H1 (cell line): ENCODE measurements at regions not wholly inside any gene's neighbourhood (a gene's known extent, or its start where the extent isn't known, plus 50 kb on each side); places are given as distances from the start of the nearest gene placed in this dataset.

ENCODE experiments used
- CTCF ChIA-PET: fragments of 300-600 bp; sonication (Branson Sonifier 250); formaldehyde crosslinking; loops from one replicate; lab custom pipeline; 2021; ENCODE audit not compliant: partially characterized antibody; lab: Charles Lee
- POLR2A ChIA-PET: fragments of 300-600 bp; sonication (Branson Sonifier 250); formaldehyde crosslinking; loops from one replicate; lab custom pipeline; 2021; ENCODE audit warnings: inconsistent platforms; ENCODE audit not compliant: partially characterized antibody; lab: Charles Lee
- DNase-seq, 2 experiments: peaks; one replicate each; pipeline versions ENCODE4 v3.0.0 to v3.0.0-alpha.2; 2010 to 2022; ENCODE audit warnings: low spot score in 2 of 2, low read depth in 1 of 2, mixed read lengths in 1 of 2
- FAIRE-seq: peaks from 2 replicates; lab custom pipeline; 2011; peaks lifted over from hg19 to GRCh38; lab: Jason Lieb, UNC
- H2AFZ ChIP-seq: 2 replicates; pipeline ENCODE4 v1.8.1; 2012; ENCODE audit warnings: low read length, inconsistent platforms
- H2AK5ac ChIP-seq: 2 replicates; pipeline ENCODE4 v1.6.1; 2013; ENCODE audit warnings: low read depth, low read length
- H2BK120ac ChIP-seq: replicated peaks from 2 replicates; pipeline ENCODE3; 2013; ENCODE audit warnings: low read depth, low read length, inconsistent platforms
- H2BK12ac ChIP-seq: 2 replicates; pipeline ENCODE4 v1.6.1; 2013; ENCODE audit warnings: low read depth, low read length
- H2BK15ac ChIP-seq: 2 replicates; pipeline ENCODE4 v1.6.1; 2013; ENCODE audit warnings: low read length
- H2BK20ac ChIP-seq: 2 replicates; pipeline ENCODE4 v1.6.1; 2013; ENCODE audit warnings: low read length
- H2BK5ac ChIP-seq: 2 replicates; pipeline ENCODE4 v1.6.1; 2013; ENCODE audit warnings: low read depth, low read length
- H3K14ac ChIP-seq: 2 replicates; pipeline ENCODE4 v1.6.1; 2013; ENCODE audit warnings: inconsistent platforms; ENCODE audit not compliant: insufficient read length
- H3K18ac ChIP-seq: 2 replicates; pipeline ENCODE4 v1.6.1; 2013; ENCODE audit warnings: low read length; ENCODE audit errors: extremely low read depth
- H3K23ac ChIP-seq: 2 replicates; pipeline ENCODE4 v1.6.1; 2013; ENCODE audit warnings: inconsistent platforms; ENCODE audit not compliant: insufficient read length
- H3K23me2 ChIP-seq: 2 replicates; pipeline ENCODE4 v1.6.1; 2013; ENCODE audit warnings: low read depth, low read length
- H3K27ac ChIP-seq: 2 replicates; pipeline ENCODE4 v1.6.1; 2011; ENCODE audit warnings: low read depth, low read length, inconsistent platforms
- H3K27me3 ChIP-seq, 4 experiments: replicated peaks in 1 of 4; 1 replicate in 1 of 4; 2 replicates in 3 of 4; pipeline versions ENCODE4 v1.6.1 to v1.8.1; 2011 to 2013; ENCODE audit warnings: low read length in 3 of 4, mild to moderate bottlenecking in 3 of 4, inconsistent platforms in 2 of 4, mixed read lengths in 2 of 4, moderate library complexity in 1 of 4; ENCODE audit not compliant: control insufficient read depth in 3 of 4, insufficient read depth in 3 of 4; ENCODE audit errors: extremely low read depth in 1 of 4
- H3K36me3 ChIP-seq, 4 experiments: 2 replicates each; pipeline versions ENCODE4 v1.6.1 to v1.8.1; 2011 to 2013; ENCODE audit warnings: mild to moderate bottlenecking in 4 of 4, low read length in 3 of 4, moderate library complexity in 2 of 4, control low read depth in 1 of 4, inconsistent platforms in 1 of 4; ENCODE audit not compliant: insufficient read depth in 4 of 4, control insufficient read depth in 2 of 4
- H3K4ac ChIP-seq: replicated peaks from 2 replicates; pipeline ENCODE3; 2013; ENCODE audit warnings: low read length, low read depth, mixed read lengths, inconsistent platforms; ENCODE audit not compliant: insufficient read length
- H3K4me1 ChIP-seq, 4 experiments: replicated peaks in 1 of 4; 1 replicate in 1 of 4; 2 replicates in 3 of 4; pipeline versions ENCODE4 v1.6.1 to v1.8.1; 2011 to 2013; ENCODE audit warnings: low read length in 3 of 4, inconsistent platforms in 2 of 4, mixed read lengths in 1 of 4; ENCODE audit not compliant: insufficient read depth in 4 of 4, control insufficient read depth in 3 of 4
- H3K4me2 ChIP-seq, 2 experiments: 2 replicates each; pipeline versions ENCODE4 v1.6.1 to v1.8.1; 2011 to 2013; ENCODE audit warnings: low read depth in 2 of 2, low read length in 2 of 2, control low read depth in 1 of 2, inconsistent platforms in 1 of 2, mild to moderate bottlenecking in 1 of 2; ENCODE audit not compliant: insufficient read depth in 1 of 2
- H3K4me3 ChIP-seq, 4 experiments: fragments of 200-600, 300-600 bp in 1 of 4; sonication (generic), shearing (Covaris generic), sonication (Bioruptor Twin) in 1 of 4; 2 replicates each; pipeline versions ENCODE4 v1.5.1 to v1.8.1; 2011 to 2016; ENCODE audit warnings: low read length in 4 of 4, low read depth in 3 of 4, control low read depth in 2 of 4, inconsistent platforms in 2 of 4, mild to moderate bottlenecking in 2 of 4, mixed read lengths in 1 of 4, moderate library complexity in 1 of 4; ENCODE audit not compliant: insufficient read depth in 2 of 4; ENCODE audit errors: extremely low read depth in 1 of 4
- H3K56ac ChIP-seq: replicated peaks from 2 replicates; pipeline ENCODE3; 2013; ENCODE audit warnings: low read depth, mild to moderate bottlenecking, mixed read lengths, low read length, inconsistent platforms; ENCODE audit not compliant: insufficient read length
- H3K79me1 ChIP-seq: 2 replicates; pipeline ENCODE4 v1.6.1; 2013; ENCODE audit warnings: low read depth, low read length, control low read depth
- H3K79me2 ChIP-seq, 2 experiments: 2 replicates each; pipeline versions ENCODE4 v1.6.1 to v1.8.1; 2012 to 2013; ENCODE audit warnings: low read length in 2 of 2, mild to moderate bottlenecking in 2 of 2, inconsistent platforms in 1 of 2; ENCODE audit not compliant: insufficient read depth in 2 of 2, control insufficient read depth in 1 of 2
- H3K9ac ChIP-seq, 4 experiments: replicated peaks in 1 of 4; 1 replicate in 1 of 4; 2 replicates in 3 of 4; pipeline versions ENCODE4 v1.6.1 to v1.8.1; 2011 to 2013; ENCODE audit warnings: low read depth in 3 of 4, low read length in 3 of 4, control low read depth in 2 of 4, mild to moderate bottlenecking in 2 of 4, moderate library complexity in 2 of 4, inconsistent platforms in 1 of 4; ENCODE audit errors: extremely low read depth in 1 of 4
- H3K9me3 ChIP-seq, 2 experiments: 2 replicates each; pipeline versions ENCODE4 v1.6.1 to v1.8.1; 2012 to 2013; ENCODE audit warnings: mild to moderate bottlenecking in 2 of 2, moderate library complexity in 2 of 2, control low read depth in 1 of 2, inconsistent platforms in 1 of 2, low read depth in 1 of 2, low read length in 1 of 2, mixed read lengths in 1 of 2; ENCODE audit not compliant: insufficient read depth in 2 of 2
- H4K20me1 ChIP-seq, 2 experiments: replicated peaks in 1 of 2; 2 replicates each; pipeline versions ENCODE3 to v1.8.1; 2011 to 2013; ENCODE audit warnings: inconsistent platforms in 2 of 2, low read length in 2 of 2, mild to moderate bottlenecking in 1 of 2; ENCODE audit not compliant: insufficient read depth in 2 of 2, control insufficient read depth in 1 of 2
- H4K5ac ChIP-seq: 2 replicates; pipeline ENCODE4 v1.6.1; 2013; ENCODE audit warnings: low read length, low read depth, mixed read lengths, inconsistent platforms; ENCODE audit not compliant: insufficient read length
- H4K8ac ChIP-seq: 2 replicates; pipeline ENCODE4 v1.8.0; 2013; ENCODE audit warnings: mild to moderate bottlenecking, moderate library complexity, low read length, inconsistent platforms; ENCODE audit not compliant: insufficient read depth; ENCODE audit errors: extremely low read depth
- H4K91ac ChIP-seq: replicated peaks from 2 replicates; pipeline ENCODE3; 2013; ENCODE audit warnings: low read length, mixed read lengths, inconsistent platforms; ENCODE audit not compliant: insufficient read length
- CHD2 ChIP-seq: IDR thresholded peaks from 2 replicates; pipeline ENCODE4 v1.6.1; 2012; ENCODE audit warnings: low read length, improper control_type of control experiment
- EP300 ChIP-seq, 2 experiments: IDR thresholded peaks; 1 replicate in 1 of 2; 2 replicates in 1 of 2; pipeline ENCODE4 v1.6.1; 2011 to 2012; ENCODE audit warnings: low read depth in 2 of 2, low read length in 2 of 2, mild to moderate bottlenecking in 2 of 2, borderline replicate concordance in 1 of 2, inconsistent platforms in 1 of 2, moderate library complexity in 1 of 2
- FOSL1 ChIP-seq: IDR thresholded peaks from 2 replicates; pipeline ENCODE4 v1.6.1; 2011; ENCODE audit warnings: mild to moderate bottlenecking, low read depth, low read length, moderate library complexity; ENCODE audit not compliant: insufficient read depth
- HDAC6 ChIP-seq: IDR thresholded peaks from one replicate; pipeline ENCODE4 v1.7.1; 2012; ENCODE audit warnings: low read depth, mild to moderate bottlenecking, inconsistent platforms, low read length, moderate library complexity
- POLR2AphosphoS5 ChIP-seq: IDR thresholded peaks from 2 replicates; pipeline ENCODE4 v1.6.1; 2011; ENCODE audit warnings: low read depth, low read length
- RAD21 ChIP-seq, 2 experiments: IDR thresholded peaks in 1 of 2; conservative IDR thresholded peaks in 1 of 2; 2 replicates each; pipeline ENCODE4 v1.6.1; 2011; ENCODE audit warnings: low read depth in 2 of 2, low read length in 2 of 2, improper control_type of control experiment in 1 of 2, inconsistent platforms in 1 of 2, mild to moderate bottlenecking in 1 of 2, moderate library complexity in 1 of 2
- SP2 ChIP-seq: IDR thresholded peaks from 2 replicates; pipeline ENCODE4 v1.6.1; 2012; ENCODE audit warnings: mild to moderate bottlenecking, low read length, inconsistent platforms
- TAF1 ChIP-seq: IDR thresholded peaks from 2 replicates; pipeline ENCODE4 v1.6.1; 2011; ENCODE audit warnings: mild to moderate bottlenecking, low read depth, low read length
- YY1 ChIP-seq: IDR thresholded peaks from 2 replicates; pipeline ENCODE4 v1.6.1; 2011; ENCODE audit warnings: low read depth, mild to moderate bottlenecking, low read length
- WGBS, 2 experiments: shearing (Covaris generic) in 1 of 2; methylation state at CpG; one replicate each; pipeline versions ENCODE4 v1.1.6 to v1.1.7; 2013 to 2015; ENCODE audit warnings: low lambda C conversion rate in 2 of 2, mixed read lengths in 2 of 2, inconsistent platforms in 1 of 2, low coverage in 1 of 2, missing lambda C conversion rate in 1 of 2; ENCODE audit not compliant: insufficient replicate concordance in 2 of 2, insufficient coverage in 1 of 2, insufficient read length in 1 of 2; ENCODE audit errors: extremely low coverage in 1 of 2, missing lambda C conversion rate in 1 of 2; 5-methylcytosine and 5-hydroxymethylcytosine counted together
- TF ChIP-seq, protein P1 (sequence below): IDR thresholded peaks from 2 replicates; pipeline ENCODE4 v1.6.1; 2011; ENCODE audit warnings: low read depth, mild to moderate bottlenecking, low read length; ENCODE audit not compliant: insufficient read depth
- TF ChIP-seq, protein P2 (sequence below), 3 experiments: IDR thresholded peaks; 1 replicate in 2 of 3; 2 replicates in 1 of 3; pipeline versions ENCODE4 v1.5.1 to v1.6.1; 2011; ENCODE audit warnings: low read length in 3 of 3, mild to moderate bottlenecking in 3 of 3, inconsistent platforms in 2 of 3, low read depth in 1 of 3, moderate library complexity in 1 of 3; ENCODE audit not compliant: insufficient read depth in 1 of 3; ENCODE audit errors: control extremely low read depth in 1 of 3

DNA sequence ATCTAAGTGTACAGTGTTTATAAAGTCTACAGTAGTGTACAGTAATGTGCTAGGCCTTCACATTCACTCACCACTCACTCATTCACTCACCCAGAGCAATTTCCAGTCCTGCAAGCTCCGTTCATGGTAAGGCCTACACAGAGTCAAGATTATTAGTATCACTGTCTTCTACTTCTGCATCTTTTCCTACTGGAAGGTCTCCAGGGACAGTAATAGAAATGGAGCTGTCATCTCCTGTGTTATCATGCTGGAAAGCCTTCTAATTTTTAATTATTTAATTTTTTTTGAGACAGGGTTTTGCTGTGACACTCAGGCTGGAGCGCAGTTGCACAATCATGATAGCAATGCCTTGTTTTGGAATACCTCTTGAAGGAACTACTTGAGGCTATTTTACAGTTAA is 207.0 kb downstream of the HTR7 start:
- H3K79me2 ChIP-seq: no peaks in the 10 kb centered on the region
- no peak overlapping the region for H2AK5ac ChIP-seq
- H3K18ac ChIP-seq: no peak overlapping the region
- H3K56ac ChIP-seq: no peak overlapping the region
- no peaks in the 10 kb centered on the region for H3K4me1 ChIP-seq
- no peak overlapping the region for H3K4ac ChIP-seq
- WGBS, 2 experiments: 94% methylated on average over 2 of the region's 2 CpGs; no CpG with 5 or more reads in 1 of the 2 experiments
- H3K9me3 ChIP-seq: no peaks in the 10 kb centered on the region
- H3K23ac ChIP-seq: no peak overlapping the region
- H3K14ac ChIP-seq: no peak overlapping the region
- H4K5ac ChIP-seq: no peak overlapping the region
- H3K27ac ChIP-seq: no peak overlapping the region
- no peak overlapping the region for H2BK15ac ChIP-seq
- ChIA-PET POLR2A (interaction anchor here (0.5 kb wide), 1 partner anchor 288 kb away, joined by 4 read pairs; no protein-coding TSS in a partner anchor), CTCF (interaction anchor here (0.7 to 2.3 kb wide), 6 partner anchors 9 to 389 kb away, joined by 3 to 10 read pairs (median 3); no protein-coding TSS in a partner anchor)
- H4K8ac ChIP-seq: no peak overlapping the region
- no peak overlapping the region for H4K91ac ChIP-seq
- no peaks in the 10 kb centered on the region for H3K79me1 ChIP-seq
- H2BK12ac ChIP-seq: no peak overlapping the region
- no peaks in the 10 kb centered on the region for H3K27me3 ChIP-seq
- DNase-seq (no peak), FAIRE-seq (no peak)
- no peaks in the 10 kb centered on the region; the same call in 1 of the 2 replicates for H3K23me2 ChIP-seq
- no peak overlapping the region for H2BK120ac ChIP-seq
- no peaks in the 10 kb centered on the region for H4K20me1 ChIP-seq
- no peaks in the 10 kb centered on the region for H3K36me3 ChIP-seq
- no peak overlapping the region for H3K9ac ChIP-seq
- no peak overlapping the region for H3K4me3 ChIP-seq
- H2BK20ac ChIP-seq: no peak overlapping the region
- no peak overlapping the region for H2BK5ac ChIP-seq
- H2AFZ ChIP-seq: no peak overlapping the region
- no peak overlapping the region for H3K4me2 ChIP-seq
- TF ChIP-seq TAF1 (no peak), SP2 (no peak), POLR2AphosphoS5 (no peak), FOSL1 (no peak), CHD2 (no peak), YY1 (no peak), EP300 (IDR thresholded peaks at IDR 0.05; ENCODE audit: borderline replicate concordance in 1 of 2, low read depth in 2 of 2, low read length in 2 of 2) (no peak), RAD21 (IDR thresholded peaks at IDR 0.05 in 1 of 2, conservative IDR thresholded peaks at IDR 0.05 in 1 of 2; ENCODE audit: low read depth in 2 of 2, low read length in 2 of 2) (no peak), HDAC6 (no peak)
- TF ChIP-seq, protein P1, sequence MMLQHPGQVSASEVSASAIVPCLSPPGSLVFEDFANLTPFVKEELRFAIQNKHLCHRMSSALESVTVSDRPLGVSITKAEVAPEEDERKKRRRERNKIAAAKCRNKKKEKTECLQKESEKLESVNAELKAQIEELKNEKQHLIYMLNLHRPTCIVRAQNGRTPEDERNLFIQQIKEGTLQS: no peak
- TF ChIP-seq, protein P2, sequence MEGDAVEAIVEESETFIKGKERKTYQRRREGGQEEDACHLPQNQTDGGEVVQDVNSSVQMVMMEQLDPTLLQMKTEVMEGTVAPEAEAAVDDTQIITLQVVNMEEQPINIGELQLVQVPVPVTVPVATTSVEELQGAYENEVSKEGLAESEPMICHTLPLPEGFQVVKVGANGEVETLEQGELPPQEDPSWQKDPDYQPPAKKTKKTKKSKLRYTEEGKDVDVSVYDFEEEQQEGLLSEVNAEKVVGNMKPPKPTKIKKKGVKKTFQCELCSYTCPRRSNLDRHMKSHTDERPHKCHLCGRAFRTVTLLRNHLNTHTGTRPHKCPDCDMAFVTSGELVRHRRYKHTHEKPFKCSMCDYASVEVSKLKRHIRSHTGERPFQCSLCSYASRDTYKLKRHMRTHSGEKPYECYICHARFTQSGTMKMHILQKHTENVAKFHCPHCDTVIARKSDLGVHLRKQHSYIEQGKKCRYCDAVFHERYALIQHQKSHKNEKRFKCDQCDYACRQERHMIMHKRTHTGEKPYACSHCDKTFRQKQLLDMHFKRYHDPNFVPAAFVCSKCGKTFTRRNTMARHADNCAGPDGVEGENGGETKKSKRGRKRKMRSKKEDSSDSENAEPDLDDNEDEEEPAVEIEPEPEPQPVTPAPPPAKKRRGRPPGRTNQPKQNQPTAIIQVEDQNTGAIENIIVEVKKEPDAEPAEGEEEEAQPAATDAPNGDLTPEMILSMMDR (IDR thresholded peaks at IDR 0.05; ENCODE audit: control extremely low read depth in 1 of 3, insufficient read depth in 1 of 3, low read depth in 1 of 3, low read length in 3 of 3): no peak
